HEK293T (cell line): ENCODE measurements at regions not wholly inside any gene's neighbourhood (a gene's known extent, or its start where the extent isn't known, plus 50 kb on each side); places are given as distances from the start of the nearest gene placed in this dataset.

Experiments used
- CTCF ChIA-PET: fragments of 350-600 bp; formaldehyde crosslinking; extraction: SDS; loops from one replicate; lab custom pipeline; 2021; ENCODE audit warnings: antibody characterized with exemption, inconsistent platforms; lab: Yijun Ruan, JAX
- POLR2A ChIA-PET: fragments of 350-600 bp; formaldehyde crosslinking; extraction: SDS; loops from one replicate; lab custom pipeline; 2020; ENCODE audit warnings: antibody characterized with exemption, inconsistent platforms; lab: Yijun Ruan, JAX
- DNase-seq: peaks from one replicate; pipeline ENCODE4 v3.0.0; 2012; ENCODE audit warnings: mixed read lengths; ENCODE audit errors: extremely low spot score
- ARNT ChIP-seq: fragments of 450-650 bp; IDR thresholded peaks from 2 replicates; pipeline ENCODE4 v1.6.1; 2017; ENCODE audit warnings: mild to moderate bottlenecking
- BHLHE40 ChIP-seq: fragments of 450-650 bp; IDR thresholded peaks from 2 replicates; pipeline ENCODE4 v1.6.1; 2016; ENCODE audit warnings: mild to moderate bottlenecking, moderate library complexity, borderline replicate concordance
- CTBP1 ChIP-seq: fragments of 450-650 bp; IDR thresholded peaks from 2 replicates; pipeline ENCODE4 v1.6.1; 2016; ENCODE audit warnings: borderline replicate concordance
- ELF4 ChIP-seq: fragments of 450-650 bp; IDR thresholded peaks from 2 replicates; pipeline ENCODE4 v1.6.1; 2017; ENCODE audit warnings: antibody characterized with exemption
- FOXA1 ChIP-seq: fragments of 450-650 bp; IDR thresholded peaks from 2 replicates; pipeline ENCODE4 v1.6.1; 2016; ENCODE audit warnings: mild to moderate bottlenecking
- FOXK2 ChIP-seq: fragments of 450-650 bp; IDR thresholded peaks from 2 replicates; pipeline ENCODE4 v1.6.1; 2016; ENCODE audit warnings: mild to moderate bottlenecking
- FOXM1 ChIP-seq: fragments of 450-650 bp; IDR thresholded peaks from 2 replicates; pipeline ENCODE4 v1.6.1; 2017; ENCODE audit warnings: mild to moderate bottlenecking, borderline replicate concordance
- HDGF ChIP-seq: fragments of 450-650 bp; IDR thresholded peaks from 2 replicates; pipeline ENCODE4 v1.6.1; 2017; ENCODE audit warnings: antibody characterized with exemption, borderline replicate concordance
- L3MBTL2 ChIP-seq: fragments of 450-650 bp; conservative IDR thresholded peaks from 2 replicates; pipeline ENCODE4 v1.6.1; 2016; ENCODE audit warnings: mild to moderate bottlenecking
- LEF1 ChIP-seq: fragments of 450-650 bp; IDR thresholded peaks from 2 replicates; pipeline ENCODE4 v1.6.1; 2017; ENCODE audit warnings: mild to moderate bottlenecking, borderline replicate concordance
- NFRKB ChIP-seq: fragments of 450-650 bp; IDR thresholded peaks from 2 replicates; pipeline ENCODE4 v1.6.1; 2016; ENCODE audit warnings: mild to moderate bottlenecking, moderate library complexity
- SP1 ChIP-seq: fragments of 450-650 bp; IDR thresholded peaks from 2 replicates; pipeline ENCODE4 v1.6.1; 2017
- SUZ12 ChIP-seq: fragments of 450-650 bp; IDR thresholded peaks from 2 replicates; pipeline ENCODE4 v1.6.1; 2016; ENCODE audit warnings: mild to moderate bottlenecking
- TARDBP ChIP-seq: fragments of 450-650 bp; IDR thresholded peaks from 2 replicates; pipeline ENCODE4 v1.6.1; 2016
- ZNF384 ChIP-seq: fragments of 450-650 bp; IDR thresholded peaks from 2 replicates; pipeline ENCODE4 v1.6.1; 2016
- TF ChIP-seq, protein P1 (sequence below): fragments of 450-650 bp; IDR thresholded peaks from 2 replicates; pipeline ENCODE4 v1.6.1; 2016

DNA sequence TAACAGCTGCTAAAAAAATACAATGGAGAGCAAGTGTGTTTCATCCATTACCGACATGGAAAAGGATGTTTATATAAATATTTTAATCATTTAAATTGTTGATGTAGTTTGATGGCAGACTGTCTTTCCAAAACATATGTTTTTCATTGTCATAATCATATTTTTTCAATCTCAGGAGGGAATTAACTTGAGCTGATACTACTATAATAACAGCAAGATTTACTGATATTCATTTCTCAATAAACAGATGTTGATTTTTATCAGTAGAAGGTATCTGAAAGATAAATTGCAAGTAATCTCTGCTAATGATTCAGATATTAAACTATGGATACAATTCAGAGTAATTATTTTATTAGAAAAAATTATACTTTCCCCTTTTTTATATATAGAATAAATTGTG is 274.9 kb upstream of the TMEFF2 start:
- POLR2A ChIA-PET, result no interaction called here
- TF ChIP-seq L3MBTL2 (no peak), HDGF (no peak), SP1 (no peak), FOXM1 (no peak), ZNF384 (no peak), ARNT (no peak), FOXK2 (no peak)
- TF ChIP-seq, protein P1, sequence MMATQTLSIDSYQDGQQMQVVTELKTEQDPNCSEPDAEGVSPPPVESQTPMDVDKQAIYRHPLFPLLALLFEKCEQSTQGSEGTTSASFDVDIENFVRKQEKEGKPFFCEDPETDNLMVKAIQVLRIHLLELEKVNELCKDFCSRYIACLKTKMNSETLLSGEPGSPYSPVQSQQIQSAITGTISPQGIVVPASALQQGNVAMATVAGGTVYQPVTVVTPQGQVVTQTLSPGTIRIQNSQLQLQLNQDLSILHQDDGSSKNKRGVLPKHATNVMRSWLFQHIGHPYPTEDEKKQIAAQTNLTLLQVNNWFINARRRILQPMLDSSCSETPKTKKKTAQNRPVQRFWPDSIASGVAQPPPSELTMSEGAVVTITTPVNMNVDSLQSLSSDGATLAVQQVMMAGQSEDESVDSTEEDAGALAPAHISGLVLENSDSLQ, result no peak
- no peak for DNase-seq
- CTCF ChIA-PET, result no interaction called here

DNA sequence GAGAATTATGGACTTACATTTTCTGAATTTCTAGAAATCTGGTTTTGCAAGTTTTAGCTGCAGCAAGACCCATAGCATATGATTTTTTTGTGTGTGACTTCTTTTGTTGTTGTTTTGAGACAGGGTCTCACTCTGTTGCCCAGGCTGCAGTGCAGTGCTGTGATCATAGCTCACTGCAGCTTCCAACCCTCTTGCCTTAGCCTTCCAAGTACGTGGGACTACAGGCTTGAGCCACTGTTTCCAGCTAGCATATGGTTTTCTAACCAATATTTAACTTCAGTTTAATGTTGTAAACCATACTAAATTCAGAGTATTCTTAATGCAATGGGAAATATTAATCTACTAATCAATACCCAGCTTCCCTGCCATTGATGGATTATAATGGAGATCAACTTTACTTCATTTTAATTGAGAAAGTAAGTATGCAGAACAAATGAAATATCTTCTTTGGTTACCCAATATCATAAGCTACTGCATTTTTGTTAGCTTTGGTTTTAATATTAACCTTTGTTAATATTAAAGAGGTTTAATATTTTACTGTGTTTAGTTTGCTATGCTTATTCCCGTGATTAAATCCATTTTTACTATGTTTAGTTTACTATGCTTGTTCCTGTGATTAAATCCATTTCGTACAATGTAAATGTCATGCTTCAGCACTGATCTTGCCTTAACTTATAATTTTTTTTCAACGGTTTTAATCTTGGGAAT is 273.4 kb upstream of the TMEFF2 start:
- ChIA-PET CTCF (no interaction called here), POLR2A (no interaction called here)
- TF ChIP-seq LEF1 (no peak), NFRKB (no peak), CTBP1 (no peak), ARNT (no peak), BHLHE40 (no peak), FOXM1 (no peak), ZNF384 (no peak), SP1 (no peak), TARDBP (no peak), SUZ12 (no peak), L3MBTL2 (no peak), FOXK2 (no peak), ELF4 (no peak), HDGF (no peak), FOXA1 (no peak)
- TF ChIP-seq, protein P1, result no peak
- no peak for DNase-seq

DNA sequence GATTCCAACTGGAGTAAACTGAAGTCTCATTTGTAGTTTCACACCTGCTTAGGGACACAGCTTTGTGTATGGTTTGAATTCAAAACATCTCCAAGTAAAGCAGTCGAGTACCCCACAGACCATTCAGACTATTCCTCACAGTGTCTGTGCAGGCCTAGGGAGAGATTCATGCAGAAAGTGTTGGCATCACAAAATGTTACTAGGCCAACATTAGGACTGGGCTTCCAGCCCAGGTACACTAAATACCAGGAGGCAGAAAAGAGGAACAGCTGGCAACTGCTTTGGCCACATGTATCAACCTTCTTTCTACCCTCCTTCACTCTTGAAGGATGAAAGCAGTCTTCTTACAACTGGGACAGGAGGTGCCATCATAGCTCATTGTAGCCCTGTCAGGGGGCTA is 270.4 kb upstream of the TMEFF2 start:
- ChIA-PET CTCF (no interaction called here), POLR2A (no interaction called here)
- TF ChIP-seq FOXM1 (no peak), HDGF (no peak), TARDBP (no peak), NFRKB (no peak), SUZ12 (no peak)
- TF ChIP-seq, protein P1, result no peak
- no peak for DNase-seq

DNA sequence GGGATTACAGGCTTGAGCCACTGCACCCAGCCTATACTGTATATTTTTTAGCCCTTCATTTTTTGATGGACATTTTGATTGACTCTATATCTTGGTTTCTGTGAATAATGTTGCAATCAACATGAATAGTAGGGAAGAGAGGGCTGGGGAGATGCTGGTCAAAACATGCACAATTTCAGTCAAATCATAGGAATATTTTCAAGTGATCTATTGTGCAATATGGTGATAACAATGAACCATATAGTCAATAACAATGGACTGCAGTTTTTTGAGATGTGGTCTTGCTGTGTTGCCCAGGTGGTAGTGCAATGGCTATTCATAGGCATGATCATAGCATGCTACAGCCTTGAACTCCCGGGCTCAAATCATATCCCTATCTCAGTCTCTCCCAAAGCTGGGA is 264.7 kb upstream of the TMEFF2 start:
- no peak for DNase-seq
- CTCF ChIA-PET, result no interaction called here
- POLR2A ChIA-PET, result no interaction called here
- TF ChIP-seq FOXA1, result no peak
- TF ChIP-seq ELF4, result no peak
- TF ChIP-seq L3MBTL2, result no peak
- TF ChIP-seq BHLHE40, result no peak

DNA sequence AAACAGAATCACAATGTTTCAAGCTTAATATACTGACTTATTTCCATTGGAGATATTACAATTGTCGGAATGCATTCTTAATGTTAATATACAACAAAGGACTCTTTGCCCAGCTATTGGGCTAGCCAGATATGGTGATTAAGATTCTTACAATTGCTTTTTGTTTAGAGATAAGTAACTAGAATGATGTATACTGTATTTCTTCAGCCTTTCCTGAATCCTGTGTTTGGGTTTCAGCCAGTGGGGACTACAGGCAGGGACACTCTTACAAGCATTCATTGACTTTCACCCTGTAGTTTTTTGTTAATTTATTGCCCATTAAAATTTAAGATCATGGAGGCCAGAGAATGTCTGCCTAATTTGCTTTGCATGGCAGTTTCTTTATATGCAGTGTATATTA is 254.1 kb upstream of the TMEFF2 start:
- POLR2A ChIA-PET, result interaction anchor here (0.6 kb wide), 1 partner anchor 634 kb away, joined by 3 read pairs; no protein-coding TSS in a partner anchor
- CTCF ChIA-PET, result no interaction called here

DNA sequence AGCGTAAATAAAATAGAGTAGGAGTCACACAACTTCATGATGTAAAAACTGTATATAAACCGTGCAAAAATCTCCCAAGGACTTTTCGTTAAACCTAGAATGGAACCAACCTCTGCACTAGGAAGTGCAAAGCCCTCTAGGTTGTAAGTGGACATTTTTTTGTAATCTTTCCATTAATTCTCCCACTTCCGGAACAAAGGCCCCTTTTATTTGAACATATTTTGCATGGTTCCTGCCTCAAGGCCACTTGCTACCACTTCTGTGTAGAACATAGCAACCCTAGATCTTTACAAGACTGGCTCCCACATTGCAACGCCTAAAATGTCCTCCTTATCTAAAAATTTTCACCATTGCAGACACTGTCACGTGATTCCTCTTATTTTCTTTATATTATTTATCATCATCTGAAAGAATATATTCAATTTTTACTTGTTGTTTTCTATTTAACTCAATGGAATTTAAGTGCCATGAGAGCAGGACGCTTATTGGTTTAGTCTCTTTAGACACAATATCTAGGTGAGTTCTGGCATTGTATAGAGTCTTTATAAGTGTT is 249.6 kb upstream of the TMEFF2 start:
- POLR2A ChIA-PET, result no interaction called here
- CTCF ChIA-PET, result no interaction called here

More for the DNA sequence above, 254.1 kb upstream of the TMEFF2 start:
- no peak for DNase-seq
- TF ChIP-seq, protein P1, result no peak
- TF ChIP-seq FOXK2 (no peak), FOXM1 (no peak), CTBP1 (no peak), TARDBP (no peak), ELF4 (no peak), NFRKB (no peak)

More for the DNA sequence above, 249.6 kb upstream of the TMEFF2 start:
- no peak for DNase-seq
- TF ChIP-seq ELF4, result no peak
- no peak for TF ChIP-seq NFRKB
- no peak for TF ChIP-seq ZNF384
- no peak for TF ChIP-seq FOXA1
- no peak for TF ChIP-seq LEF1
- TF ChIP-seq SUZ12, result no peak
- no peak for TF ChIP-seq ARNT
- TF ChIP-seq FOXM1, result no peak
- no peak for TF ChIP-seq TARDBP
- no peak for TF ChIP-seq CTBP1
- TF ChIP-seq L3MBTL2, result no peak
- no peak for TF ChIP-seq HDGF
- TF ChIP-seq SP1, result no peak
- TF ChIP-seq BHLHE40, result no peak
- TF ChIP-seq FOXK2, result no peak
- TF ChIP-seq, protein P1, result no peak
